ENCODE measurements at regions not wholly inside any gene's neighbourhood (a gene's known extent, or its start where the extent isn't known, plus 50 kb on each side); places are given as distances from the start of the nearest gene placed in this dataset.

DNA sequence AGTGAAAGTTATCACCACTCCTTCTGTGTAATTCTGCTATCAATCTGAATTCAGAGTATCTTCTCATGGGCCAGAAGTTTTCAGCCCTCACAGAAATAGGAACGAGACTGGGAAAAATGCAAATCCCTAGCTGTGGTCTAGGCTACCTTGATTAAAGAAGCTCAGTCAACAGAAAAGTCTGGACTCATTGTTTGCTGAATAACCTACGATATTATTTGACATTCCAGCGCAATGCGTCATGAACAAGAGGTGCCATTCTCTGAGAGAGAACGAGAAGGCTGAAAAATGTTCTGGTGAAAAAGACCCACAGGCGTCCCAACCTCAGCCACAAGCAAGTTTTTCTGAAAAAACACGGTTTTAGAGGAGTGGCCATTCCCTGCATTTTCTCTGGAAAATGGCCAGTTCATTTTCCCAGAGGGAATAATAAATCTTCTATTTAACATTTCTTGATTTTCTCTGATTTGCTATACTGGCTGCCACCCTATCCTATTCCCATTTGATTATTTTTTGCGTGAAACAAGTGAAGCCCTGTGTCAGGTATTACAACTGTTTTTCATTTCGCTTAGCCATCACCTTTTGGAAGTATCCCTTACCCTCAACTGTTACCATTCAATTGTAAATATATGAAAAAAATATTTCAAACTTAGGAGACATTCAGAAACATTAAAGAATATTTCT is 1117.6 kb upstream of the PRKX start:
- H3K4me3 Mint-ChIP-seq (ENCODE audit: low read depth, unreplicated experiment): peak overlapping the region; percentile 14
- H3K27me3 Mint-ChIP-seq (ENCODE audit: unreplicated experiment): no peaks in the 10 kb centered on the region
- peaks cover 5% of the 10 kb centered on the region for H3K36me3 Mint-ChIP-seq (ENCODE audit: insufficient read depth, unreplicated experiment)
- CTCF ChIA-PET: no interaction called here
- H3K9me3 Mint-ChIP-seq (ENCODE audit: low read depth, unreplicated experiment): peaks cover 2% of the 10 kb centered on the region
- H3K27ac Mint-ChIP-seq (ENCODE audit: unreplicated experiment): peak overlapping the region; percentile 70
- H3K4me1 Mint-ChIP-seq (ENCODE audit: low read depth, unreplicated experiment): peaks cover 19% of the 10 kb centered on the region
- peak; percentile 53 for DNase-seq
- no TSS peak for BruUV-seq (replicated peaks)
- intact Hi-C loops (cut with micrococcal nuclease; ENCODE audit: unreplicated experiment): loop anchor here (5.0 kb wide), 1 partner anchor 119 kb away; no protein-coding TSS in a partner anchor
- TF ChIP-seq, protein P1, sequence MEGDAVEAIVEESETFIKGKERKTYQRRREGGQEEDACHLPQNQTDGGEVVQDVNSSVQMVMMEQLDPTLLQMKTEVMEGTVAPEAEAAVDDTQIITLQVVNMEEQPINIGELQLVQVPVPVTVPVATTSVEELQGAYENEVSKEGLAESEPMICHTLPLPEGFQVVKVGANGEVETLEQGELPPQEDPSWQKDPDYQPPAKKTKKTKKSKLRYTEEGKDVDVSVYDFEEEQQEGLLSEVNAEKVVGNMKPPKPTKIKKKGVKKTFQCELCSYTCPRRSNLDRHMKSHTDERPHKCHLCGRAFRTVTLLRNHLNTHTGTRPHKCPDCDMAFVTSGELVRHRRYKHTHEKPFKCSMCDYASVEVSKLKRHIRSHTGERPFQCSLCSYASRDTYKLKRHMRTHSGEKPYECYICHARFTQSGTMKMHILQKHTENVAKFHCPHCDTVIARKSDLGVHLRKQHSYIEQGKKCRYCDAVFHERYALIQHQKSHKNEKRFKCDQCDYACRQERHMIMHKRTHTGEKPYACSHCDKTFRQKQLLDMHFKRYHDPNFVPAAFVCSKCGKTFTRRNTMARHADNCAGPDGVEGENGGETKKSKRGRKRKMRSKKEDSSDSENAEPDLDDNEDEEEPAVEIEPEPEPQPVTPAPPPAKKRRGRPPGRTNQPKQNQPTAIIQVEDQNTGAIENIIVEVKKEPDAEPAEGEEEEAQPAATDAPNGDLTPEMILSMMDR (IDR thresholded peaks at IDR 0.05; ENCODE audit: unreplicated experiment): no peak

DNA sequence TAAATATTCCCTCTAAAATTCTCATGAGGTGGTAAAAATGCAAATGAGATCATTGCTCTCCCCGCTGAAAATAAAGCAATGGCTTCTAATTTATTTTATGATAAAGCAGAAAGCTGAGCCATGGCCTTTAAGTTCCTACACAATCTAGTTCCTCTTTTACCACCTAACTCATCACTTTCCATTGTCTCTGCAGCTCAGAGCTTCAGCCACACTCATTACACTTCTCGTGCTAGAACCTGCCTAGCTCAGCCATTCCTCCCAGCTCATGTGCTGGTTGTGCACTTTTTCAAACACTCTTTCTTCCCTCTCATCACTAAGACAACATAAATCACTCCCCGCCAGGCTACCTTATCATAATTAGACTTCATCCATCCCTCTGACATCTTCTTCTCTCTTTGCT is 1112.1 kb upstream of the PRKX start:
- intact Hi-C loops (cut with micrococcal nuclease; ENCODE audit: unreplicated experiment): no loop called here
- DNase-seq: no peak
- H3K4me1 Mint-ChIP-seq (ENCODE audit: low read depth, unreplicated experiment): peaks cover 3% of the 10 kb centered on the region
- BruUV-seq (replicated peaks): no TSS peak
- H3K9me3 Mint-ChIP-seq (ENCODE audit: low read depth, unreplicated experiment): peaks cover 4% of the 10 kb centered on the region
- H3K4me3 Mint-ChIP-seq (ENCODE audit: low read depth, unreplicated experiment): no peak overlapping the region
- no peaks in the 10 kb centered on the region for H3K27me3 Mint-ChIP-seq (ENCODE audit: unreplicated experiment)
- H3K36me3 Mint-ChIP-seq (ENCODE audit: insufficient read depth, unreplicated experiment): no peaks in the 10 kb centered on the region
- no peak overlapping the region for H3K27ac Mint-ChIP-seq (ENCODE audit: unreplicated experiment)
- CTCF ChIA-PET: no interaction called here
- TF ChIP-seq, protein P1 (IDR thresholded peaks at IDR 0.05; ENCODE audit: unreplicated experiment): no peak

DNA sequence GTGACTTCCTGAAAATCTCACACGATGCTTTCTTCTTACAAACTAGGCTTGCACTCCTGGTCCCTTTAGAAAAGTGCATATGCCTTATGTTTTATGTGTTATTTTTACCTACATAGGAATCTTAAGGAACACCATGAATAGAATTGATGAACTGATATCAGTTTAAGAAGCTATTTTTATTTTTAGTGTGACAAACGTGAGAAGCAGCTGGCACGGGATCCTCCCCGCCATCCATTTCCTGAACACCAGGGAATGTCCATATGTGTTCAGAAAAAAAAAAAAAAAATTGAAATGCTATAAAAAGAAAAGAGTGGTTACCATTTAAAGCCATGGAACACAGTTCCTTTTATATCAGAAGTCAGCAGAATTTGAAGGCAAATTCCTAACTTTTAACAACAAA is 1096.1 kb upstream of the PRKX start:
- intact Hi-C loops (cut with micrococcal nuclease; ENCODE audit: unreplicated experiment): no loop called here
- Mint-ChIP-seq H3K4me1 (ENCODE audit: low read depth, unreplicated experiment) (no peaks in the 10 kb centered on the region), H3K27me3 (ENCODE audit: unreplicated experiment) (no peaks in the 10 kb centered on the region), H3K9me3 (ENCODE audit: low read depth, unreplicated experiment) (no peaks in the 10 kb centered on the region), H3K36me3 (ENCODE audit: insufficient read depth, unreplicated experiment) (no peaks in the 10 kb centered on the region), H3K27ac (ENCODE audit: unreplicated experiment) (no peak overlapping the region), H3K4me3 (ENCODE audit: low read depth, unreplicated experiment) (no peak overlapping the region)
- DNase-seq: no peak
- BruUV-seq (replicated peaks): no TSS peak
- TF ChIP-seq, protein P1 (IDR thresholded peaks at IDR 0.05; ENCODE audit: unreplicated experiment): no peak
- CTCF ChIA-PET: no interaction called here

DNA sequence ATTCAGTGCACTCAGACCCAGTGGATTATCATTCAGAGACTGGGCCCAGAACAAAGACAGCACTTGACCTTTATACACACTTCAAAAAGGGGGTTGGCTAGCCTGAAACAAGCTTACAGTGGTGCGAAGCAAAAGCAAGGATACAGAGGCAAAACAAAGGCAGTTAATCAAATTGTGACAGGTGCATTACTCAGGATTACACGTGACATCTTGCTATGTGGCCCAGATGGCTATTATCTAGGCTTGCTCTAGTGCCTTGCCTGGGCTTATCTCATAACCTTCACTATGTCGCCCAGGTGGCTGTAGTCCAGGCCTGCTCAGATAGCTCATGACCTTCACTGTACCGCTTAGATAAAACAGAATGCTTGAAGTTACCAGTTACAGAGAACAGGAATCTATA is 1092.1 kb upstream of the PRKX start:
- CTCF ChIA-PET: no interaction called here
- peaks cover 2% of the 10 kb centered on the region for H3K9me3 Mint-ChIP-seq (ENCODE audit: low read depth, unreplicated experiment)
- no TSS peak for BruUV-seq (replicated peaks)
- intact Hi-C loops (cut with micrococcal nuclease; ENCODE audit: unreplicated experiment): no loop called here
- H3K36me3 Mint-ChIP-seq (ENCODE audit: insufficient read depth, unreplicated experiment): no peaks in the 10 kb centered on the region
- TF ChIP-seq, protein P1 (IDR thresholded peaks at IDR 0.05; ENCODE audit: unreplicated experiment): no peak
- H3K27ac Mint-ChIP-seq (ENCODE audit: unreplicated experiment): no peak overlapping the region
- H3K4me3 Mint-ChIP-seq (ENCODE audit: low read depth, unreplicated experiment): no peak overlapping the region
- DNase-seq: no peak
- H3K4me1 Mint-ChIP-seq (ENCODE audit: low read depth, unreplicated experiment): no peaks in the 10 kb centered on the region
- H3K27me3 Mint-ChIP-seq (ENCODE audit: unreplicated experiment): no peaks in the 10 kb centered on the region

Data from Calu3 (cell line).